ENCODE measurements at regions not wholly inside any gene's neighbourhood (a gene's known extent, or its start where the extent isn't known, plus 50 kb on each side); places are given as distances from the start of the nearest gene placed in this dataset.

DNA sequence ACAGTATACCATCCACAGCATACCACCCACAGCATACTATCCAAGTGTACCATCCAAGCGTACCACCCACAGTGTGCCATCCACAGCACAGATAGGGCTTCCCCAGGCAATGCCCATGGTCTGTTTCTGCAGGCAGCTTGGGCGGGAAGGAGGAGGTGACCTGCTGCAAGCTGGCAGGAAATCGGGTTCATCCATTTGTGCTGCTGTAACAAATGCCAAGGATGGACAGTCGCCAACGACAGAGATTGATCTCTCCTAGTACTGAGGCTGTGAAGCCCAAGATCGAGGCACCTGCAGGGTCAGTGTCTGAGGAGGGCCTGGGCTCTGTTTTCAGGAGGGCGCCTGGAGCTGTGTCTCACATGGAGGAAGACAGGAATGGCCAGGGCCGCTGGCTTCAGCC, 93.6 kb upstream of the SNTG2 start:
- H3K27me3 ChIP-seq (replicated peaks; ENCODE audit: insufficient read depth, low read length): no peaks in the 10 kb centered on the region
- no peak for DNase-seq
- no peak overlapping the region for H2AFZ ChIP-seq (ENCODE audit: low read length)
- H3K9me3 ChIP-seq (replicated peaks; ENCODE audit: insufficient read depth, low read length): no peaks in the 10 kb centered on the region
- no peaks in the 10 kb centered on the region for H3K36me3 ChIP-seq (replicated peaks; ENCODE audit: insufficient read depth, low read length)
- no peak overlapping the region for H3K27ac ChIP-seq (ENCODE audit: low read length)
- H4K20me1 ChIP-seq (ENCODE audit: insufficient read depth, low read length): no peaks in the 10 kb centered on the region
- no peaks in the 10 kb centered on the region for H3K9me2 ChIP-seq (replicated peaks; ENCODE audit: insufficient read depth, low read length)
- H3K79me2 ChIP-seq (ENCODE audit: low read length): no peaks in the 10 kb centered on the region
- no peak overlapping the region for H3K4me2 ChIP-seq (ENCODE audit: low read depth, low read length)
- H3F3A ChIP-seq (ENCODE audit: insufficient read depth, low read length): no peaks in the 10 kb centered on the region
- H3K9ac ChIP-seq (ENCODE audit: low read length): no peak overlapping the region
- no peak overlapping the region for H3K4me3 ChIP-seq (ENCODE audit: low read length)
- TF ChIP-seq EZH2phosphoT487 (IDR thresholded peaks at IDR 0.05; ENCODE audit: low read length): no peak
- TF ChIP-seq, protein P1, sequence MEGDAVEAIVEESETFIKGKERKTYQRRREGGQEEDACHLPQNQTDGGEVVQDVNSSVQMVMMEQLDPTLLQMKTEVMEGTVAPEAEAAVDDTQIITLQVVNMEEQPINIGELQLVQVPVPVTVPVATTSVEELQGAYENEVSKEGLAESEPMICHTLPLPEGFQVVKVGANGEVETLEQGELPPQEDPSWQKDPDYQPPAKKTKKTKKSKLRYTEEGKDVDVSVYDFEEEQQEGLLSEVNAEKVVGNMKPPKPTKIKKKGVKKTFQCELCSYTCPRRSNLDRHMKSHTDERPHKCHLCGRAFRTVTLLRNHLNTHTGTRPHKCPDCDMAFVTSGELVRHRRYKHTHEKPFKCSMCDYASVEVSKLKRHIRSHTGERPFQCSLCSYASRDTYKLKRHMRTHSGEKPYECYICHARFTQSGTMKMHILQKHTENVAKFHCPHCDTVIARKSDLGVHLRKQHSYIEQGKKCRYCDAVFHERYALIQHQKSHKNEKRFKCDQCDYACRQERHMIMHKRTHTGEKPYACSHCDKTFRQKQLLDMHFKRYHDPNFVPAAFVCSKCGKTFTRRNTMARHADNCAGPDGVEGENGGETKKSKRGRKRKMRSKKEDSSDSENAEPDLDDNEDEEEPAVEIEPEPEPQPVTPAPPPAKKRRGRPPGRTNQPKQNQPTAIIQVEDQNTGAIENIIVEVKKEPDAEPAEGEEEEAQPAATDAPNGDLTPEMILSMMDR (IDR thresholded peaks at IDR 0.05; ENCODE audit: low read length): no peak
- no peak for TF ChIP-seq EZH2 (optimal IDR thresholded peaks at IDR 0.05; ENCODE audit: low read depth, low read length)
- H3K4me1 ChIP-seq (ENCODE audit: low read length): no peaks in the 10 kb centered on the region

DNA sequence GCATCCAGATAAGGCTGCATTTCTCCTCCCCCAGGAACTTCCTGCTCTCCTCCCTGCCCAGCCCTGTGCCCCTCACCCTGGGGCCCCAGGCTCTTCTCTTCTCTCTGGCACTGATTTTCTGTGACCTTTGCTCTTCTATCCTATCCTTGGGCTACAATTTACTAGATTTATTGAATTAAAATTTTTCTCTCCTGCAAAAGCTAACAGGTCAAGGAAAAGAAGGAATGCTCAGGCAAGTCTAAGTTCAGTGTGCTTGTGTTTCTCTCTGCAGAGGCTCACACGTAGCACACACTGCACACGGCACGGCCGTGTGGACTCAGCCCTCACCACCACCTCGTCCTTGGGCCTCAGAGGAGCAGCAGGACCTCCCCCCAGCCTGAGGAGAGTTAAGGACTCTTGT, 94.2 kb upstream of the SNTG2 start:
- TF ChIP-seq, protein P1 (IDR thresholded peaks at IDR 0.05; ENCODE audit: low read length): no peak
- no peak for TF ChIP-seq EZH2 (optimal IDR thresholded peaks at IDR 0.05; ENCODE audit: low read depth, low read length)
- TF ChIP-seq EZH2phosphoT487 (IDR thresholded peaks at IDR 0.05; ENCODE audit: low read length): no peak
- Histone ChIP-seq H3F3A (ENCODE audit: insufficient read depth, low read length) (no peaks in the 10 kb centered on the region), H3K9ac (ENCODE audit: low read length) (no peak overlapping the region), H2AFZ (ENCODE audit: low read length) (no peak overlapping the region), H3K4me1 (ENCODE audit: low read length) (no peaks in the 10 kb centered on the region), H3K27me3 (replicated peaks; ENCODE audit: insufficient read depth, low read length) (no peaks in the 10 kb centered on the region), H3K9me2 (replicated peaks; ENCODE audit: insufficient read depth, low read length) (no peaks in the 10 kb centered on the region), H3K9me3 (replicated peaks; ENCODE audit: insufficient read depth, low read length) (no peaks in the 10 kb centered on the region), H4K20me1 (ENCODE audit: insufficient read depth, low read length) (no peaks in the 10 kb centered on the region), H3K4me2 (ENCODE audit: low read depth, low read length) (no peak overlapping the region), H3K27ac (ENCODE audit: low read length) (no peak overlapping the region), H3K79me2 (ENCODE audit: low read length) (no peaks in the 10 kb centered on the region), H3K4me3 (ENCODE audit: low read length) (no peak overlapping the region), H3K36me3 (replicated peaks; ENCODE audit: insufficient read depth, low read length) (no peaks in the 10 kb centered on the region)
- DNase-seq: no peak

GRCh38 chr2:856041-856440, 94.6 kb upstream of the SNTG2 start:
- no peaks in the 10 kb centered on the region for H3K27me3 ChIP-seq (replicated peaks; ENCODE audit: insufficient read depth, low read length)
- H3K4me1 ChIP-seq (ENCODE audit: low read length): no peaks in the 10 kb centered on the region
- no peaks in the 10 kb centered on the region for H4K20me1 ChIP-seq (ENCODE audit: insufficient read depth, low read length)
- TF ChIP-seq EZH2 (optimal IDR thresholded peaks at IDR 0.05; ENCODE audit: low read depth, low read length) (no peak), EZH2phosphoT487 (IDR thresholded peaks at IDR 0.05; ENCODE audit: low read length) (no peak)
- TF ChIP-seq, protein P1 (IDR thresholded peaks at IDR 0.05; ENCODE audit: low read length): no peak
- H3K4me2 ChIP-seq (ENCODE audit: low read depth, low read length): no peak overlapping the region
- H3K9me3 ChIP-seq (replicated peaks; ENCODE audit: insufficient read depth, low read length): no peaks in the 10 kb centered on the region
- H3F3A ChIP-seq (ENCODE audit: insufficient read depth, low read length): no peaks in the 10 kb centered on the region
- H3K9ac ChIP-seq (ENCODE audit: low read length): no peak overlapping the region
- no peak overlapping the region for H3K4me3 ChIP-seq (ENCODE audit: low read length)
- H3K27ac ChIP-seq (ENCODE audit: low read length): no peak overlapping the region
- no peaks in the 10 kb centered on the region for H3K36me3 ChIP-seq (replicated peaks; ENCODE audit: insufficient read depth, low read length)
- DNase-seq: no peak
- H2AFZ ChIP-seq (ENCODE audit: low read length): no peak overlapping the region
- H3K79me2 ChIP-seq (ENCODE audit: low read length): no peaks in the 10 kb centered on the region
- H3K9me2 ChIP-seq (replicated peaks; ENCODE audit: insufficient read depth, low read length): no peaks in the 10 kb centered on the region

All from MM.1S (cell line).